GM21576 (cell line): ENCODE measurements at regions not wholly inside any gene's neighbourhood (a gene's known extent, or its start where the extent isn't known, plus 50 kb on each side); places are given as distances from the start of the nearest gene placed in this dataset.
"Not testable (repeated sequence)": the region's sequence is repeated elsewhere in the genome, so short reads cannot be mapped to it uniquely, and the experiment has no call there.

Source experiments
- ATAC-seq: cut with Tn5 transposase; IDR thresholded peaks from one replicate; pipeline ENCODE4 v1.9.1; 2021; ENCODE audit warnings: mild to moderate bottlenecking, moderate library complexity; ENCODE audit not compliant: unreplicated experiment

- not testable (repeated sequence) for ATAC-seq
These were observed 72.1 kb upstream of the GMDS start for GRCh38 chr6:2317498-2317897.

DNA sequence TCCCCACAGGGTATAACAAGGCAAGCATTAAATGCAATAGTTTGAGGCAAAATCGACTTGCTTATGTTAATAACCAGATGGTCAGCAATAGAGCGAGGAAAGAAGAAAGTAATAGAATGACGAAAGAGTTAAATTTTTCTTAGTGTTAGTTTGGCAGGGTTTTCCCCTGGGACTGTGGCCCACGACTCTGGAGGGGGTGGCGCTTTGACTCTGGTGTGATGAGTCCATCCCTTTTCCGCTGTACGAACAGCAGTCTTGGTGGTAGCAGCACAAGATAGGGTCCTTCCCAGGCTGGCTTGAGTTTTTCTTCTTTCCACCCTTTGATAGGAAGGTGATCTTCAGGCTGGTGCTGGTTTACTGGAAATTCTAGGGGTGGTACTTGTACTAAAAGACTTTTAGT, 69.2 kb upstream of the GMDS start:
- no peak for ATAC-seq

GRCh38 chr6:2310042-2310441, 64.6 kb upstream of the GMDS start:
- no peak for ATAC-seq

DNA sequence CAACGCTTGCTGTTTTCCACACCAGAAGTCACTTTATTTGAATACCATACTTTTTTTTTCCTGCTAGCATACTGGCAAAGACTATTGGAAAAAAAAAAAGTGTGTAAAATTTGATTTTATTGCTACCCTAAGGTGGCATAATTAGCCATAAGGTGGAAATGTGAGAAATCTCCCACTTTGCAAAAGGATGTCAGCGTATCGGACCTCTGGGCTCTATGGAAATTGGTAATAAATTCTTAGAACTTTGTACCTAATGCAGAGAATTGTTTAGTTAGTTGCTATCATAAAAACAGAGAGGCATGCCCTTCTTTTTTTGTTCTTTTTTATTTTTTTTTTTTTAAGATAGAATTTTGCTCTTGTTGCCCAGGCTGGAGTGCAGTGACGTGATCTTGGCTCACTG, 63.7 kb upstream of the GMDS start:
- no peak for ATAC-seq

GRCh38 chr6:2307799-2308198, 62.4 kb upstream of the GMDS start:
- ATAC-seq = no peak

DNA sequence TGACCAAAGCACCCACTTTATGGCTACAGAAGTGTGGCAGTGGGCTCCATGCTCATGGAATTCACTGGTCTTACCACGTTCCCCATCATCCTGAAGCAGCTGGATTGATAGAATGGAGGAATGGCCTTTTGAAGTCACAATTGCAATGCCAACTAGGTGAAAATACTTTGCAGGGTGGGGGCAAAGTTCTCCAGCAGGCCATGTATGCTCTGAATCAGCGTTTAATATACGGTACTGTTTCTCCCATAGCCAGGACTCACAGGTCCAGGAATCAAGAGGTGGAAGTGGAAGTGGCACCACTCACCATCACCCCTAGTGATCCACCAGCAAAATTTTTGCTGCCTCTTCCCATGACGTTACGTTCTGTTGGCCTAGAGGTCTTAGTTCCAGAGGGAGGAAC, 60.5 kb upstream of the GMDS start:
- ATAC-seq = no peak

- not testable (repeated sequence) for ATAC-seq
These were observed 57.1 kb upstream of the GMDS start for GRCh38 chr6:2302482-2302881.

DNA sequence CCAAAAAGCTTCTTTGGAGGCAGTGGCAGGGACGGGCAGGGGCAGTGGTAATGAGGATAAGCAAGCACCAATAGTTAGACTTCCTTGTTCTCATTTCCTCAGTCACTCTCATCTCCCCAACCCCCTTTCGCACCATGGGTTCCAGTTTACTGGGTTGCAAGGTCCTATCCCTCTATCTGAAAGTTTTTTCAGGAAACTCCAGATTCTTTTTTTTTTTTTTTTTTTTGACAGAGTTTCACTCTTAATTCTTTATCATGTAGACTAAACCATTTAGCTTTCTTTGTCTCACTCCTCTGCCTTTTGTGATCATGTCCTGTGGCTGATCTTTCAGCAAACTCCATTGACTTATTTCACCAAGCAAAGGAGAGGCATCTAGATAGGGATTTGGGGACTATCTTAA, 51.4 kb upstream of the GMDS start:
- no peak for ATAC-seq
